ENCODE measurements at regions not wholly inside any gene's neighbourhood (a gene's known extent, or its start where the extent isn't known, plus 50 kb on each side); places are given as distances from the start of the nearest gene placed in this dataset.
A peak's percentile ranks its signal among the peaks of the same experiment; 100 is the strongest.

- no peak overlapping the region for H3K4me3 Mint-ChIP-seq
- H3K4me1 Mint-ChIP-seq (ENCODE audit: unreplicated experiment) = no peaks in the 10 kb centered on the region
- H3K27me3 Mint-ChIP-seq = no peaks in the 10 kb centered on the region
- peaks cover 6% of the 10 kb centered on the region for H3K9me3 Mint-ChIP-seq
- TF ChIP-seq, protein P1, sequence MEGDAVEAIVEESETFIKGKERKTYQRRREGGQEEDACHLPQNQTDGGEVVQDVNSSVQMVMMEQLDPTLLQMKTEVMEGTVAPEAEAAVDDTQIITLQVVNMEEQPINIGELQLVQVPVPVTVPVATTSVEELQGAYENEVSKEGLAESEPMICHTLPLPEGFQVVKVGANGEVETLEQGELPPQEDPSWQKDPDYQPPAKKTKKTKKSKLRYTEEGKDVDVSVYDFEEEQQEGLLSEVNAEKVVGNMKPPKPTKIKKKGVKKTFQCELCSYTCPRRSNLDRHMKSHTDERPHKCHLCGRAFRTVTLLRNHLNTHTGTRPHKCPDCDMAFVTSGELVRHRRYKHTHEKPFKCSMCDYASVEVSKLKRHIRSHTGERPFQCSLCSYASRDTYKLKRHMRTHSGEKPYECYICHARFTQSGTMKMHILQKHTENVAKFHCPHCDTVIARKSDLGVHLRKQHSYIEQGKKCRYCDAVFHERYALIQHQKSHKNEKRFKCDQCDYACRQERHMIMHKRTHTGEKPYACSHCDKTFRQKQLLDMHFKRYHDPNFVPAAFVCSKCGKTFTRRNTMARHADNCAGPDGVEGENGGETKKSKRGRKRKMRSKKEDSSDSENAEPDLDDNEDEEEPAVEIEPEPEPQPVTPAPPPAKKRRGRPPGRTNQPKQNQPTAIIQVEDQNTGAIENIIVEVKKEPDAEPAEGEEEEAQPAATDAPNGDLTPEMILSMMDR (conservative IDR thresholded peaks at IDR 0.05) = peak; percentile 80
- H3K27ac Mint-ChIP-seq = no peak overlapping the region
- H3K36me3 Mint-ChIP-seq = peaks cover 4% of the 10 kb centered on the region
- no peak for DNase-seq (ENCODE audit: extremely low spot score, unreplicated experiment)
These were observed 352.4 kb downstream of the USP25 start for GRCh38 chr21:16082038-16082816.

DNA sequence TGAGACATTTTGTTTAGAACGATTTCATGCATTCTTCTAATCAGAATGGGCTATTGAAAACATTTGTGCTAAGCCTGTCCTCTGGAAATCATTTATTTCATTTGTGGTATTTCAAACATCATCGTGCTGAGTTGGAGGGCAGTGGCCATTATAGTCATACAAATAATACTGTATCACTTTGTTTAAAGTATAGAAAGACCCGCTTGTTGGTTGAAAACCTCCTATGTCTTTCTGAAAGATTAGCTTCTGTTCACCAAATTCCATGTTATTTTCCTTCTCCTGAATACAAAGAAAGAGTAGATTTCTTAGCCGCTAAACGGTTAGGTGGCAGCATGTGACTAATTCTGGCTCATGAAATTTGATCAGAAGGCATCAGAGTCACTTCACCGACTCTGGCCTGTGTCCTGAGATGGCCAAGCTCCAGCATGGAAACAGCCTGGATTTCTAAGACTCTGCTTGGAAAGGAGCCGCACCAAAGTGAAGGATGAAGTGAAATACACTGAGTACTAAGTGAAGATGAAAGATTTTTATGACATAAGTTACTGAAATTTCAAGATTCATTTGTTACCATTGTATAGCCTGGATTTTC is 355.1 kb downstream of the USP25 start:
- TF ChIP-seq, protein P1 (conservative IDR thresholded peaks at IDR 0.05) = no peak
- Mint-ChIP-seq H3K27ac (no peak overlapping the region), H3K4me3 (no peak overlapping the region), H3K9me3 (peaks cover 5% of the 10 kb centered on the region), H3K27me3 (no peaks in the 10 kb centered on the region), H3K4me1 (ENCODE audit: unreplicated experiment) (no peaks in the 10 kb centered on the region), H3K36me3 (peaks cover 4% of the 10 kb centered on the region)
- DNase-seq (ENCODE audit: extremely low spot score, unreplicated experiment) = no peak

DNA sequence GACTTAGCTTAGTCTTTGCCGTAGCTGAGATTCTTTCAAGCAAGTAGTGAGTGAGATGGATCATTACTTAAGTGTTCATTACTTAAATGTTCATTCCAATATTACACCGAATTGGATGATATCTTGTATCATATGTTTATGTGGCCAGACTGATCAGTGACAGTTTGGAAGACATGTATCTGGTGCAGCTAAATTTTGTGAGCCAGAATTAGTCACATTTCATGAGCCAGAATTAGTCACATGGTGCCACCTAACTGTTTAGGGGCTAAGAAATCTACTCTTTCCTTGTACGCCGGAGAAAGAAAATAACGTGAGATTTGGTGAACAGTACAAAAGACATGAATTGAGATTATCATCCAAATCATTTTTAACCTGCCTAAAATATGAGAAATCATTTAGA is 355.6 kb downstream of the USP25 start:
- no peak overlapping the region for H3K4me3 Mint-ChIP-seq
- H3K27ac Mint-ChIP-seq = no peak overlapping the region
- peaks cover 4% of the 10 kb centered on the region for H3K36me3 Mint-ChIP-seq
- DNase-seq (ENCODE audit: extremely low spot score, unreplicated experiment) = no peak
- H3K9me3 Mint-ChIP-seq = peaks cover 5% of the 10 kb centered on the region
- TF ChIP-seq, protein P1 (conservative IDR thresholded peaks at IDR 0.05) = no peak
- no peaks in the 10 kb centered on the region for H3K4me1 Mint-ChIP-seq (ENCODE audit: unreplicated experiment)
- no peaks in the 10 kb centered on the region for H3K27me3 Mint-ChIP-seq

GRCh38 chr21:16086121-16086520 is 356.3 kb downstream of the USP25 start:
- TF ChIP-seq, protein P1 (conservative IDR thresholded peaks at IDR 0.05) = no peak
- Mint-ChIP-seq H3K4me3 (no peak overlapping the region), H3K36me3 (peaks cover 4% of the 10 kb centered on the region), H3K27ac (no peak overlapping the region), H3K9me3 (peaks cover 5% of the 10 kb centered on the region), H3K4me1 (ENCODE audit: unreplicated experiment) (no peaks in the 10 kb centered on the region), H3K27me3 (no peaks in the 10 kb centered on the region)
- no peak for DNase-seq (ENCODE audit: extremely low spot score, unreplicated experiment)

GRCh38 chr21:16086936-16087335 is 357.2 kb downstream of the USP25 start:
- TF ChIP-seq, protein P1 (conservative IDR thresholded peaks at IDR 0.05) = no peak
- Mint-ChIP-seq H3K9me3 (peaks cover 5% of the 10 kb centered on the region), H3K4me1 (ENCODE audit: unreplicated experiment) (no peaks in the 10 kb centered on the region), H3K36me3 (peaks cover 4% of the 10 kb centered on the region), H3K4me3 (no peak overlapping the region), H3K27me3 (no peaks in the 10 kb centered on the region), H3K27ac (no peak overlapping the region)
- no peak for DNase-seq (ENCODE audit: extremely low spot score, unreplicated experiment)

All from type B pancreatic cell (in vitro differentiated cells).